ENCODE measurements at regions not wholly inside any gene's neighbourhood (a gene's known extent, or its start where the extent isn't known, plus 50 kb on each side); places are given as distances from the start of the nearest gene placed in this dataset.

GRCh38 chr12:24268663-24269186 is 319.3 kb upstream of the SOX5 start:
- Histone ChIP-seq H3K27me3 (no peaks in the 10 kb centered on the region), H3K36me3 (no peaks in the 10 kb centered on the region), H3K4me3 (no peak overlapping the region), H3K27ac (no peak overlapping the region), H3K4me1 (no peaks in the 10 kb centered on the region), H3K9me3 (no peaks in the 10 kb centered on the region)
- DNase-seq (no peak), ATAC-seq (ENCODE audit: low FRiP score in 2 of 2) (no peak)
- TF ChIP-seq EP300 (IDR thresholded peaks at IDR 0.05) (no peak), POLR2A (IDR thresholded peaks at IDR 0.05) (no peak), CTCF (IDR thresholded peaks at IDR 0.05) (no peak), POLR2AphosphoS5 (IDR thresholded peaks at IDR 0.05) (no peak)
- WGBS, 2 donors = 67 to 74% methylated on average over 1 of the region's 1 CpG

- ATAC-seq (ENCODE audit: low FRiP score in 2 of 2) (no peak), DNase-seq (no peak)
- Histone ChIP-seq H3K4me3 (no peak overlapping the region), H3K4me1 (no peaks in the 10 kb centered on the region), H3K27ac (no peak overlapping the region), H3K36me3 (no peaks in the 10 kb centered on the region), H3K27me3 (no peaks in the 10 kb centered on the region), H3K9me3 (no peaks in the 10 kb centered on the region)
- 68 to 70% methylated on average over 2 of the region's 2 CpGs for WGBS, 2 donors
- TF ChIP-seq POLR2A (IDR thresholded peaks at IDR 0.05) = no peak
Observed at GRCh38 chr12:24266982-24267381, 317.5 kb upstream of the SOX5 start.

GRCh38 chr12:24256684-24257083 is 307.2 kb upstream of the SOX5 start:
- ATAC-seq (ENCODE audit: low FRiP score in 2 of 2) (no peak), DNase-seq (no peak)
- no peak overlapping the region for H3K4me3 ChIP-seq
- no peaks in the 10 kb centered on the region for H3K36me3 ChIP-seq
- no peaks in the 10 kb centered on the region for H3K4me1 ChIP-seq
- H3K27ac ChIP-seq = no peak overlapping the region
- WGBS, 2 donors = 75 to 78% methylated on average over 4 of the region's 4 CpGs
- H3K9me3 ChIP-seq = no peaks in the 10 kb centered on the region
- no peaks in the 10 kb centered on the region for H3K27me3 ChIP-seq
- TF ChIP-seq CTCF (IDR thresholded peaks at IDR 0.05) (no peak), POLR2A (IDR thresholded peaks at IDR 0.05) (no peak), POLR2AphosphoS5 (IDR thresholded peaks at IDR 0.05) (no peak), EP300 (IDR thresholded peaks at IDR 0.05) (no peak)

- ATAC-seq (ENCODE audit: low FRiP score in 2 of 2) (no peak), DNase-seq (no peak)
- Histone ChIP-seq H3K9me3 (no peaks in the 10 kb centered on the region), H3K4me3 (no peak overlapping the region), H3K36me3 (no peaks in the 10 kb centered on the region), H3K27me3 (no peaks in the 10 kb centered on the region), H3K4me1 (no peaks in the 10 kb centered on the region), H3K27ac (no peak overlapping the region)
- TF ChIP-seq POLR2A (IDR thresholded peaks at IDR 0.05) = no peak
- no peak for TF ChIP-seq CTCF (IDR thresholded peaks at IDR 0.05)
- TF ChIP-seq POLR2AphosphoS5 (IDR thresholded peaks at IDR 0.05) = no peak
- TF ChIP-seq EP300 (IDR thresholded peaks at IDR 0.05) = no peak
- WGBS, 2 donors = 57 to 64% methylated on average over 7 of the region's 7 CpGs
Observed at GRCh38 chr12:24255920-24256665, 306.6 kb upstream of the SOX5 start.

- DNase-seq (no peak), ATAC-seq (ENCODE audit: low FRiP score in 2 of 2) (no peak)
- H3K4me1 ChIP-seq = no peaks in the 10 kb centered on the region
- no peaks in the 10 kb centered on the region for H3K27me3 ChIP-seq
- WGBS, 2 donors = 43 to 52% methylated on average over 4 of the region's 4 CpGs
- no peaks in the 10 kb centered on the region for H3K9me3 ChIP-seq
- no peaks in the 10 kb centered on the region for H3K36me3 ChIP-seq
- TF ChIP-seq CTCF (IDR thresholded peaks at IDR 0.05) = no peak
- no peak for TF ChIP-seq POLR2A (IDR thresholded peaks at IDR 0.05)
- no peak for TF ChIP-seq EP300 (IDR thresholded peaks at IDR 0.05)
- TF ChIP-seq POLR2AphosphoS5 (IDR thresholded peaks at IDR 0.05) = no peak
- H3K27ac ChIP-seq = no peak overlapping the region
- no peak overlapping the region for H3K4me3 ChIP-seq
Observed at GRCh38 chr12:24252602-24253001, 303.1 kb upstream of the SOX5 start.

Data from upper lobe of left lung (tissue), 6 donors.